K562 (cell line): ENCODE measurements at regions not wholly inside any gene's neighbourhood (a gene's known extent, or its start where the extent isn't known, plus 50 kb on each side); places are given as distances from the start of the nearest gene placed in this dataset.

Experiments
- ATAC-seq: fragments of 200-7000 bp; cut with Tn5 transposase; 3 replicates; pipeline ENCODE4 v1.9.1; 2020; ENCODE audit warnings: moderate library complexity
- BruUV-seq: library from RNA; stranded (reverse); fragments of 400-500 nt; replicated peaks from 2 replicates; lab custom pipeline; 2021; lab: Mats Ljungman, UMichigan
- CTCF ChIA-PET: fragments of 300-600 bp; formaldehyde crosslinking; extraction: SDS; loops from one replicate; lab custom pipeline; 2021; ENCODE audit warnings: low intra/inter-chr PET ratio; lab: Yijun Ruan, JAX
- POLR2A ChIA-PET: fragments of 300-600, 350-650 bp; sonication (Branson Sonifier 250); formaldehyde crosslinking; extraction: SDS; loops from one replicate; lab custom pipeline; 2021; ENCODE audit warnings: antibody characterized with exemption, inconsistent platforms; lab: Yijun Ruan, JAX
- DNase-seq, 4 experiments: peaks; one replicate each; pipeline versions ENCODE4 v3.0.0 to v3.0.0-alpha.2; 2011 to 2018; ENCODE audit warnings: low spot score in 3 of 4, mixed read lengths in 3 of 4; ENCODE audit errors: extremely low read depth in 1 of 4
- FAIRE-seq: peaks from 2 replicates; lab custom pipeline; 2011; peaks lifted over from hg19 to GRCh38; lab: Jason Lieb, UNC
- H2AFZ ChIP-seq: 2 replicates; pipeline ENCODE4 v1.6.0; 2011; ENCODE audit warnings: low read depth, low read length, control low read depth, inconsistent platforms
- H3K27ac ChIP-seq: fragments of 200-600 bp; 3 replicates; pipeline ENCODE4 v1.8.0; 2011; ENCODE audit warnings: low read depth, mild to moderate bottlenecking, control low read depth, inconsistent platforms, low read length, moderate library complexity, mixed read lengths; ENCODE audit errors: extremely low read depth
- H3K27me3 ChIP-seq, 2 experiments: fragments of 300-600 bp in 1 of 2; 2 replicates in 1 of 2; 3 replicates in 1 of 2; pipeline versions ENCODE4 v1.6.0 to v1.8.0; 2011; ENCODE audit warnings: inconsistent platforms in 2 of 2, low read length in 2 of 2, mild to moderate bottlenecking in 1 of 2, mixed read lengths in 1 of 2, moderate library complexity in 1 of 2; ENCODE audit not compliant: control insufficient read depth in 2 of 2, insufficient read depth in 2 of 2
- H3K36me3 ChIP-seq: fragments of 300-600 bp; 3 replicates; pipeline ENCODE4 v1.8.0; 2011; ENCODE audit warnings: mild to moderate bottlenecking, low read length, inconsistent platforms; ENCODE audit not compliant: control insufficient read depth, insufficient read depth
- H3K4me1 ChIP-seq, 2 experiments: fragments of 200-600 bp in 1 of 2; replicated peaks in 1 of 2; 2 replicates in 1 of 2; 3 replicates in 1 of 2; pipeline versions ENCODE4 v1.5.1 to v1.8.0; 2011; ENCODE audit warnings: inconsistent platforms in 2 of 2, low read length in 2 of 2, mild to moderate bottlenecking in 1 of 2, mixed read lengths in 1 of 2, moderate library complexity in 1 of 2; ENCODE audit not compliant: control insufficient read depth in 2 of 2, insufficient read depth in 2 of 2
- H3K4me2 ChIP-seq: 2 replicates; pipeline ENCODE4 v1.6.1; 2011; ENCODE audit warnings: low read length, control low read depth, inconsistent platforms, mixed read lengths; ENCODE audit not compliant: insufficient read depth
- H3K4me3 ChIP-seq: fragments of 200-600 bp; sonication (generic), shearing (Covaris generic); 2 replicates; pipeline ENCODE4 v1.5.1; 2016; ENCODE audit warnings: control low read depth, inconsistent platforms
- H3K79me2 ChIP-seq: fragments of 200-600 bp; 3 replicates; pipeline ENCODE4 v1.8.0; 2011; ENCODE audit warnings: low read length, inconsistent platforms; ENCODE audit not compliant: control insufficient read depth, insufficient read depth
- H3K9ac ChIP-seq, 2 experiments: 2 replicates each; pipeline versions ENCODE4 v1.6.0 to v1.6.1; 2011; ENCODE audit warnings: low read depth in 2 of 2, low read length in 2 of 2, control low read depth in 1 of 2, inconsistent platforms in 1 of 2, mild to moderate bottlenecking in 1 of 2, mixed read lengths in 1 of 2; ENCODE audit not compliant: insufficient read depth in 1 of 2
- H3K9me1 ChIP-seq: one replicate; pipeline ENCODE4 v1.6.0; 2011; ENCODE audit warnings: inconsistent platforms, mild to moderate bottlenecking, low read length, moderate library complexity; ENCODE audit not compliant: control insufficient read depth, insufficient read depth
- H3K9me3 ChIP-seq: replicated peaks from 2 replicates; pipeline ENCODE4 v1.5.1; 2011; ENCODE audit warnings: low read depth, low read length, inconsistent platforms; ENCODE audit not compliant: control insufficient read depth, insufficient read depth
- H4K20me1 ChIP-seq: replicated peaks from 2 replicates; pipeline ENCODE4 v1.6.1; 2011; ENCODE audit warnings: low read length, inconsistent platforms, mixed read lengths; ENCODE audit not compliant: control insufficient read depth, insufficient read depth
- ATF7 ChIP-seq: fragments of 450-650 bp; IDR thresholded peaks from 2 replicates; pipeline ENCODE4 v1.7.1; 2014; ENCODE audit warnings: mild to moderate bottlenecking, moderate library complexity
- CEBPB ChIP-seq: fragments of 450-650 bp; IDR thresholded peaks from 2 replicates; pipeline ENCODE4 v1.6.1; 2016; ENCODE audit warnings: missing genetic modification characterization, missing compliant biosample characterization
- CEBPG ChIP-seq, 3 experiments: fragments of 200-800 bp in 1 of 3; sonication (Bioruptor generic) in 1 of 3; sonication (generic) in 1 of 3; formaldehyde crosslinking in 1 of 3; IDR thresholded peaks in 2 of 3; conservative IDR thresholded peaks in 1 of 3; 2 replicates each; pipeline versions ENCODE4 v1.6.1 to v1.8.0; 2016 to 2022; ENCODE audit warnings: missing compliant biosample characterization in 2 of 3, missing genetic modification characterization in 2 of 3, mild to moderate bottlenecking in 1 of 3, missing genetic modification reagents in 1 of 3
- FOXJ2 ChIP-seq: fragments of 200-800 bp; sonication (Bioruptor generic); IDR thresholded peaks from 2 replicates; pipeline ENCODE4 v1.6.1; 2016; ENCODE audit warnings: missing genetic modification characterization, missing compliant biosample characterization
- HDAC2 ChIP-seq: fragments of 450-650 bp; IDR thresholded peaks from 2 replicates; pipeline ENCODE4 v1.6.1; 2016; ENCODE audit warnings: mild to moderate bottlenecking
- KDM1A ChIP-seq, 2 experiments: fragments of 450-650 bp; IDR thresholded peaks; 2 replicates each; pipeline ENCODE4 v1.6.1; 2016; ENCODE audit warnings: mild to moderate bottlenecking in 2 of 2
- RCOR1 ChIP-seq, 2 experiments: IDR thresholded peaks; 2 replicates each; pipeline ENCODE4 v1.6.1; 2012; ENCODE audit warnings: low read depth in 2 of 2, low read length in 2 of 2, borderline replicate concordance in 1 of 2, improper control_type of control experiment in 1 of 2
- WGBS: fragments of 100-300 bp; shearing (Covaris generic); methylation state at CpG from one replicate; pipeline ENCODE4 v1.1.6; 2016; ENCODE audit warnings: low coverage, mixed read lengths; ENCODE audit not compliant: insufficient coverage; ENCODE audit errors: missing lambda C conversion rate; 5-methylcytosine and 5-hydroxymethylcytosine counted together
- in situ Hi-C: fragments of 300-500 bp; cut with MboI; formaldehyde crosslinking; loops from 4 replicates; pipeline ENCODE4 v1.15.0; 2018; ENCODE audit warnings: inconsistent platforms, mixed read lengths
- intact Hi-C: fragments of 100-400 bp; cut with micrococcal nuclease; formaldehyde crosslinking; loops from 2 replicates; pipeline ENCODE4 v1.14.2; 2022
- TF ChIP-seq, protein P1 (sequence below): fragments of 450-650 bp; IDR thresholded peaks from 2 replicates; pipeline ENCODE4 v1.6.1; 2017; ENCODE audit warnings: antibody characterized with exemption, mild to moderate bottlenecking
- TF ChIP-seq, protein P2 (sequence below): IDR thresholded peaks from 3 replicates; pipeline ENCODE4 v1.6.1; 2011; ENCODE audit warnings: borderline replicate concordance, mild to moderate bottlenecking; ENCODE audit not compliant: insufficient read length, insufficient read depth
- TF ChIP-seq, protein P3 (sequence below), 2 experiments: fragments of 450-650 bp in 1 of 2; sonication (generic) in 1 of 2; formaldehyde crosslinking in 1 of 2; IDR thresholded peaks in 1 of 2; conservative IDR thresholded peaks in 1 of 2; 2 replicates each; pipeline versions ENCODE4 v1.6.1 to v1.8.1; 2016 to 2023; ENCODE audit warnings: mild to moderate bottlenecking in 2 of 2, moderate library complexity in 2 of 2, inconsistent platforms in 1 of 2, missing genetic modification reagents in 1 of 2

DNA sequence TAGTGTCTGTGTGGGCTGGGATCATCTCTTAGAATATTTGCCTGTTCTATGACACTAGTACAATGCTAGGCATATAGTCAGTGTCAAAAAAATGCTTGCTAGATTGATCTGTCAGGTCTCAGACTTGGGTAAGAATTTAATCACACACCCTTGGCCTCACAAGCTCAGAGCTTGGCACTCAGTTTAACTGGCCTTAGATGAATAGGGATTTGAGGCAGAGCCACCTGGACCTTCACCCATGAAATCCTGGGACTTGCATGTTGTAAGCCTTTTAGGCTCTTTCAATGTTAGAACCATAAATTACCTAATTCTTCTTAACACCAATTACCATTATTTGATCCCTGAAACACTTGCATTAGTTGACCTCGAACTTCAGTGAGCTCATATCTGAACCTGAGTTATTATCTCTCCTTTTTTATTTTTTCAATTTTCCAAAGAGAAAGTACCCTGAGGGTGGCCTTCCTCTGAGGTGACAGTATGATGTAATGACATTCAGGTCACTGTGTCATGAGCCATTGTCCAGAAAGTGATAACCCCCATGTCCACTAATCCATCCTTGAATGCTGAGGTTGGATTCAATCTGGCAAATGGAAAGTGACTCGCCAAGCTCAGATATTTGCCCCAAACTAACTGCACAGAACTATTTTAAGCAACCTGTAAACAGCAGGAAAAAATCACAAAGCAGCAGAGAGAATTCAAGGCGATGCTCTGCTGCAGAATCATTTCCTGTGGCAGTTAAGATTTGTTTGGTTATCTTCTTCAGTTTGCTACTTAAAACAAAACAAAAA is 615.2 kb upstream of the NR2F2 start:
- H2AFZ ChIP-seq: no peak overlapping the region
- H3K79me2 ChIP-seq: peaks cover 57% of the 10 kb centered on the region
- TF ChIP-seq ATF7: peak; percentile 53
- TF ChIP-seq CEBPB: peak; percentile 24; the same call in 1 of the 2 replicates
- TF ChIP-seq, protein P1, sequence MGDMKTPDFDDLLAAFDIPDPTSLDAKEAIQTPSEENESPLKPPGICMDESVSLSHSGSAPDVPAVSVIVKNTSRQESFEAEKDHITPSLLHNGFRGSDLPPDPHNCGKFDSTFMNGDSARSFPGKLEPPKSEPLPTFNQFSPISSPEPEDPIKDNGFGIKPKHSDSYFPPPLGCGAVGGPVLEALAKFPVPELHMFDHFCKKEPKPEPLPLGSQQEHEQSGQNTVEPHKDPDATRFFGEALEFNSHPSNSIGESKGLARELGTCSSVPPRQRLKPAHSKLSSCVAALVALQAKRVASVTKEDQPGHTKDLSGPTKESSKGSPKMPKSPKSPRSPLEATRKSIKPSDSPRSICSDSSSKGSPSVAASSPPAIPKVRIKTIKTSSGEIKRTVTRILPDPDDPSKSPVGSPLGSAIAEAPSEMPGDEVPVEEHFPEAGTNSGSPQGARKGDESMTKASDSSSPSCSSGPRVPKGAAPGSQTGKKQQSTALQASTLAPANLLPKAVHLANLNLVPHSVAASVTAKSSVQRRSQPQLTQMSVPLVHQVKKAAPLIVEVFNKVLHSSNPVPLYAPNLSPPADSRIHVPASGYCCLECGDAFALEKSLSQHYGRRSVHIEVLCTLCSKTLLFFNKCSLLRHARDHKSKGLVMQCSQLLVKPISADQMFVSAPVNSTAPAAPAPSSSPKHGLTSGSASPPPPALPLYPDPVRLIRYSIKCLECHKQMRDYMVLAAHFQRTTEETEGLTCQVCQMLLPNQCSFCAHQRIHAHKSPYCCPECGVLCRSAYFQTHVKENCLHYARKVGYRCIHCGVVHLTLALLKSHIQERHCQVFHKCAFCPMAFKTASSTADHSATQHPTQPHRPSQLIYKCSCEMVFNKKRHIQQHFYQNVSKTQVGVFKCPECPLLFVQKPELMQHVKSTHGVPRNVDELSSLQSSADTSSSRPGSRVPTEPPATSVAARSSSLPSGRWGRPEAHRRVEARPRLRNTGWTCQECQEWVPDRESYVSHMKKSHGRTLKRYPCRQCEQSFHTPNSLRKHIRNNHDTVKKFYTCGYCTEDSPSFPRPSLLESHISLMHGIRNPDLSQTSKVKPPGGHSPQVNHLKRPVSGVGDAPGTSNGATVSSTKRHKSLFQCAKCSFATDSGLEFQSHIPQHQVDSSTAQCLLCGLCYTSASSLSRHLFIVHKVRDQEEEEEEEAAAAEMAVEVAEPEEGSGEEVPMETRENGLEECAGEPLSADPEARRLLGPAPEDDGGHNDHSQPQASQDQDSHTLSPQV: 0 out of 2 replicates have a peak, but pooled peaks have one; percentile 25
- 0 out of 2 replicates have a peak, but pooled peaks have one; percentile 19 for TF ChIP-seq HDAC2
- peak; percentile 88 to 93 for TF ChIP-seq KDM1A (IDR thresholded peaks at IDR 0.05)
- TF ChIP-seq, protein P2, sequence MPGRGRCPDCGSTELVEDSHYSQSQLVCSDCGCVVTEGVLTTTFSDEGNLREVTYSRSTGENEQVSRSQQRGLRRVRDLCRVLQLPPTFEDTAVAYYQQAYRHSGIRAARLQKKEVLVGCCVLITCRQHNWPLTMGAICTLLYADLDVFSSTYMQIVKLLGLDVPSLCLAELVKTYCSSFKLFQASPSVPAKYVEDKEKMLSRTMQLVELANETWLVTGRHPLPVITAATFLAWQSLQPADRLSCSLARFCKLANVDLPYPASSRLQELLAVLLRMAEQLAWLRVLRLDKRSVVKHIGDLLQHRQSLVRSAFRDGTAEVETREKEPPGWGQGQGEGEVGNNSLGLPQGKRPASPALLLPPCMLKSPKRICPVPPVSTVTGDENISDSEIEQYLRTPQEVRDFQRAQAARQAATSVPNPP: no peak
- no peak for TF ChIP-seq CEBPG (CRISPR knock-in tag; IDR thresholded peaks at IDR 0.05)
- TF ChIP-seq CEBPG (tag; conservative IDR thresholded peaks at IDR 0.05 in 1 of 2, IDR thresholded peaks at IDR 0.05 in 1 of 2): 0 out of 4 replicates have a peak, but pooled peaks have one; percentile 27 to 37
- peak in 1 of 2 experiments; percentile 60; a peak in 1 of 4 replicates for TF ChIP-seq RCOR1 (IDR thresholded peaks at IDR 0.05; ENCODE audit: borderline replicate concordance in 1 of 2, low read depth in 2 of 2, low read length in 2 of 2)
- TF ChIP-seq FOXJ2 (tag): no peak
- TF ChIP-seq, protein P3, sequence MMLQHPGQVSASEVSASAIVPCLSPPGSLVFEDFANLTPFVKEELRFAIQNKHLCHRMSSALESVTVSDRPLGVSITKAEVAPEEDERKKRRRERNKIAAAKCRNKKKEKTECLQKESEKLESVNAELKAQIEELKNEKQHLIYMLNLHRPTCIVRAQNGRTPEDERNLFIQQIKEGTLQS (IDR thresholded peaks at IDR 0.05): peak; percentile 62; the same call in 1 of the 2 replicates
- TF ChIP-seq, protein P3 (CRISPR knock-in tag; conservative IDR thresholded peaks at IDR 0.05): no peak
- no peaks in the 10 kb centered on the region for H4K20me1 ChIP-seq
- in situ Hi-C loops (no loop called here), intact Hi-C loops (no loop called here)
- no peak overlapping the region for H3K4me3 ChIP-seq
- CTCF ChIA-PET: no interaction called here
- POLR2A ChIA-PET: interaction anchor here (1.0 kb wide), 1 partner anchor 17 kb away, joined by 4 read pairs; no protein-coding TSS in a partner anchor
- no peaks in the 10 kb centered on the region for H3K27me3 ChIP-seq
- BruUV-seq: no TSS peak
- H3K4me2 ChIP-seq: no peak overlapping the region
- peaks cover 18 to 36% of the 10 kb centered on the region in 2 experiments; a peak in 4 of 5 replicates for H3K4me1 ChIP-seq
- H3K36me3 ChIP-seq: peaks cover 42% of the 10 kb centered on the region
- H3K27ac ChIP-seq: peak overlapping the region; percentile 8; the same call in 1 of the 3 replicates
- H3K9me3 ChIP-seq: no peaks in the 10 kb centered on the region
- H3K9ac ChIP-seq: no peak overlapping the region
- DNase-seq: no peak
- ATAC-seq: peak; percentile 24; the same call in 2 of the 3 replicates
- WGBS: 23% methylated on average over 3 of the region's 3 CpGs
- FAIRE-seq: no peak
- no peaks in the 10 kb centered on the region for H3K9me1 ChIP-seq
